NCI-H1436 treated with DMSO at 0.1 percent for 48 hours (cell line): ENCODE measurements at regions not wholly inside any gene's neighbourhood (a gene's known extent, or its start where the extent isn't known, plus 50 kb on each side); places are given as distances from the start of the nearest gene placed in this dataset.
A peak's percentile ranks its signal among the peaks of the same experiment; 100 is the strongest.
"Not testable (repeated sequence)": the region's sequence is repeated elsewhere in the genome, so short reads cannot be mapped to it uniquely, and the experiment has no call there.

ENCODE experiments used
- DNase-seq: peaks from one replicate; lab custom pipeline; 2025; lab: John Stamatoyannopoulos, UW

- no peak for DNase-seq
Observed at GRCh38 chr7:131047651-131048304, 279.9 kb upstream of the MKLN1 start.

- no peak for DNase-seq
Observed at GRCh38 chr7:131051304-131051703, 276.4 kb upstream of the MKLN1 start.

GRCh38 chr7:131052285-131052904 is 275.3 kb upstream of the MKLN1 start:
- DNase-seq, result no peak

GRCh38 chr7:131056007-131056406 is 271.7 kb upstream of the MKLN1 start:
- DNase-seq, result no peak

- DNase-seq, result no peak
Observed at GRCh38 chr7:131057015-131057793, 270.5 kb upstream of the MKLN1 start.

- no peak for DNase-seq
Observed at GRCh38 chr7:131057794-131058070, 269.9 kb upstream of the MKLN1 start.

- DNase-seq, result not testable (repeated sequence)
Observed at GRCh38 chr7:131058561-131059288, 269.0 kb upstream of the MKLN1 start.

- DNase-seq, result not testable (repeated sequence)
Observed at GRCh38 chr7:131059401-131059800, 268.3 kb upstream of the MKLN1 start.

- no peak for DNase-seq
Observed at GRCh38 chr7:131061158-131061557, 266.5 kb upstream of the MKLN1 start.

GRCh38 chr7:131061818-131062217 is 265.9 kb upstream of the MKLN1 start:
- DNase-seq, result no peak

GRCh38 chr7:131066635-131067034 is 261.0 kb upstream of the MKLN1 start:
- no peak for DNase-seq

- DNase-seq, result no peak
Observed at GRCh38 chr7:131067220-131067619, 260.5 kb upstream of the MKLN1 start.

- DNase-seq, result no peak
Observed at GRCh38 chr7:131068604-131069021, 259.1 kb upstream of the MKLN1 start.

- no peak for DNase-seq
Observed at GRCh38 chr7:131071786-131072504, 255.7 kb upstream of the MKLN1 start.

GRCh38 chr7:131072505-131073091 is 255.1 kb upstream of the MKLN1 start:
- peak; percentile 5 for DNase-seq

GRCh38 chr7:131074043-131074442 is 253.6 kb upstream of the MKLN1 start:
- DNase-seq, result no peak

GRCh38 chr7:131074585-131074984 is 253.1 kb upstream of the MKLN1 start:
- DNase-seq, result no peak

GRCh38 chr7:131075406-131075805 is 252.3 kb upstream of the MKLN1 start:
- DNase-seq, result no peak

- no peak for DNase-seq
Observed at GRCh38 chr7:131076032-131076431, 251.6 kb upstream of the MKLN1 start.

GRCh38 chr7:131076711-131077181 is 250.9 kb upstream of the MKLN1 start:
- DNase-seq, result no peak

- DNase-seq, result no peak
Observed at GRCh38 chr7:131077735-131078134, 249.9 kb upstream of the MKLN1 start.
